ENCODE measurements at regions not wholly inside any gene's neighbourhood (a gene's known extent, or its start where the extent isn't known, plus 50 kb on each side); places are given as distances from the start of the nearest gene placed in this dataset.

DNA sequence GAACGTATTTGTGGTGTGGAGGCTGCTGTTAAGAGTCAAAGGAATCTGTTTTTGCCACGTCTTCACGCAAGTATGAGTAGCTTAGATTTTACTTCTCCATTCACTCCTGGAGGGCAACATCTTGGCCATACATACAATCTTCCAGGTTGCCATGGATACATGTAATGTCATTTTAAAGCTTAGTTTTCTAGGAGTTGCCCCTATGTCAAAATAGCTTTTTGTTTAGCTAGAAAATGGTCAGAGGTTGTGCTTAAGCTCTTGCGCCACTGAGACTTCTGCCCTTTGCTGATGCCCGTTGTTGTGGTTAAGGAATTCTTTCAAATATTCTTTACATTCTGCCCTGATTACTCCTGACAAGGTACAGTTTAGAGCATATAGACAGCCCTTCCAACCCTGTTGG, 245.4 kb upstream of the TFPI start:
- Histone ChIP-seq H4K20me1 (ENCODE audit: low read length) (no peaks in the 10 kb centered on the region), H3K4me1 (ENCODE audit: insufficient read depth, low read length) (no peaks in the 10 kb centered on the region), H3K36me3 (ENCODE audit: low read depth, low read length) (no peaks in the 10 kb centered on the region), H3K27ac (ENCODE audit: low read length) (no peak overlapping the region), H3K9ac (ENCODE audit: low read length) (no peak overlapping the region), H3K9me2 (replicated peaks; ENCODE audit: low read length) (no peaks in the 10 kb centered on the region), H2AFZ (ENCODE audit: low read length) (no peak overlapping the region), H3F3A (ENCODE audit: low read length, unreplicated experiment) (no peaks in the 10 kb centered on the region), H3K4me2 (ENCODE audit: low read length) (no peak overlapping the region), H3K27me3 (ENCODE audit: low read length) (0 out of 2 replicates have a peak, but pooled peaks cover 5% of the 10 kb centered on the region), H3K79me2 (ENCODE audit: low read length) (no peaks in the 10 kb centered on the region), H3K9me3 (ENCODE audit: low read length) (no peaks in the 10 kb centered on the region), H3K4me3 (ENCODE audit: low read length) (no peak overlapping the region)
- ATAC-seq, result no peak
- intact Hi-C loops (cut with micrococcal nuclease), result no loop called here
- TF ChIP-seq EZH2 (IDR thresholded peaks at IDR 0.05; ENCODE audit: low read length, unreplicated experiment), result no peak
- no peak for TF ChIP-seq CTCF (conservative IDR thresholded peaks at IDR 0.05; ENCODE audit: low read depth, low read length)
- TF ChIP-seq EZH2phosphoT487 (IDR thresholded peaks at IDR 0.05; ENCODE audit: borderline replicate concordance, low read length), result no peak
- ChIA-PET CTCF (no interaction called here), POLR2A (ENCODE audit: unreplicated experiment) (no interaction called here)
- no TSS peak for BruUV-seq (replicated peaks)
- DNase-seq, result no peak

- Histone ChIP-seq H4K20me1 (ENCODE audit: low read length) (no peaks in the 10 kb centered on the region), H3K9me3 (ENCODE audit: low read length) (no peaks in the 10 kb centered on the region), H3K27me3 (ENCODE audit: low read length) (peaks cover 13% of the 10 kb centered on the region; the same call in 1 of the 2 replicates), H3K9me2 (replicated peaks; ENCODE audit: low read length) (no peaks in the 10 kb centered on the region), H3K27ac (ENCODE audit: low read length) (no peak overlapping the region), H3K79me2 (ENCODE audit: low read length) (no peaks in the 10 kb centered on the region), H3K4me2 (ENCODE audit: low read length) (no peak overlapping the region), H3K4me1 (ENCODE audit: insufficient read depth, low read length) (no peaks in the 10 kb centered on the region), H3K4me3 (ENCODE audit: low read length) (no peak overlapping the region), H3K9ac (ENCODE audit: low read length) (no peak overlapping the region), H2AFZ (ENCODE audit: low read length) (no peak overlapping the region), H3F3A (ENCODE audit: low read length, unreplicated experiment) (no peaks in the 10 kb centered on the region), H3K36me3 (ENCODE audit: low read depth, low read length) (no peaks in the 10 kb centered on the region)
- BruUV-seq (replicated peaks), result no TSS peak
- ChIA-PET CTCF (no interaction called here), POLR2A (ENCODE audit: unreplicated experiment) (interaction anchor here (0.7 kb wide), 1 partner anchor 251 kb away, joined by 3 read pairs; no protein-coding TSS in a partner anchor)
- TF ChIP-seq EZH2 (IDR thresholded peaks at IDR 0.05; ENCODE audit: low read length, unreplicated experiment), result no peak
- intact Hi-C loops (cut with micrococcal nuclease), result no loop called here
- no peak for DNase-seq
- no peak for ATAC-seq
These were observed 249.6 kb upstream of the TFPI start for GRCh38 chr2:187803816-187804215.

GRCh38 chr2:187815113-187815512, 260.9 kb upstream of the TFPI start:
- Histone ChIP-seq H3K36me3 (ENCODE audit: low read depth, low read length) (no peaks in the 10 kb centered on the region), H3K79me2 (ENCODE audit: low read length) (no peaks in the 10 kb centered on the region), H3K4me3 (ENCODE audit: low read length) (no peak overlapping the region), H3K4me1 (ENCODE audit: insufficient read depth, low read length) (no peaks in the 10 kb centered on the region), H3K9ac (ENCODE audit: low read length) (no peak overlapping the region), H3K9me3 (ENCODE audit: low read length) (no peaks in the 10 kb centered on the region), H3K27me3 (ENCODE audit: low read length) (no peaks in the 10 kb centered on the region), H3F3A (ENCODE audit: low read length, unreplicated experiment) (no peaks in the 10 kb centered on the region), H4K20me1 (ENCODE audit: low read length) (no peaks in the 10 kb centered on the region), H3K4me2 (ENCODE audit: low read length) (no peak overlapping the region), H3K9me2 (replicated peaks; ENCODE audit: low read length) (no peaks in the 10 kb centered on the region), H3K27ac (ENCODE audit: low read length) (no peak overlapping the region), H2AFZ (ENCODE audit: low read length) (no peak overlapping the region)
- intact Hi-C loops (cut with micrococcal nuclease), result no loop called here
- no peak for ATAC-seq
- BruUV-seq (replicated peaks), result no TSS peak
- no peak for DNase-seq
- CTCF ChIA-PET, result no interaction called here
- POLR2A ChIA-PET (ENCODE audit: unreplicated experiment), result no interaction called here
- no peak for TF ChIP-seq EZH2 (IDR thresholded peaks at IDR 0.05; ENCODE audit: low read length, unreplicated experiment)
- TF ChIP-seq EZH2phosphoT487 (IDR thresholded peaks at IDR 0.05; ENCODE audit: borderline replicate concordance, low read length), result no peak
- TF ChIP-seq CTCF (conservative IDR thresholded peaks at IDR 0.05; ENCODE audit: low read depth, low read length), result no peak

Measured in PC-3 (cell line).